T-cell (primary cell): ENCODE measurements at regions not wholly inside any gene's neighbourhood (a gene's known extent, or its start where the extent isn't known, plus 50 kb on each side); places are given as distances from the start of the nearest gene placed in this dataset.
"Not testable (repeated sequence)": the region's sequence is repeated elsewhere in the genome, so short reads cannot be mapped to it uniquely, and the experiment has no call there.

Experiments used
- ATAC-seq, 4 experiments: fragments of 200-7000 bp in 3 of 4; fragments of 150-1000 bp in 1 of 4; cut with Tn5 transposase; replicated peaks in 1 of 4; 1 replicate in 3 of 4; 2 replicates in 1 of 4; pipeline ENCODE4 v1.10.0; 2021; ENCODE audit warnings: moderate library complexity in 3 of 4, mild to moderate bottlenecking in 2 of 4, moderate number of reproducible peaks in 1 of 4
- CTCF ChIA-PET, 2 donors: fragments of 300-600 bp; sonication (Branson Sonifier 250); formaldehyde crosslinking; loops; one replicate each; lab custom pipeline; 2022; ENCODE audit warnings: antibody characterized with exemption in 2 of 2; lab: Charles Lee
- POLR2A ChIA-PET, 2 donors: fragments of 300-600 bp; sonication (Branson Sonifier 250); formaldehyde crosslinking; loops; one replicate each; lab custom pipeline; 2022; ENCODE audit warnings: antibody characterized with exemption in 2 of 2; lab: Charles Lee
- DNase-seq, 35 experiments: peaks; one replicate each; pipeline versions ENCODE4 v3.0.0 to v3.0.0-alpha.2; 2013 to 2023
- H3K27ac ChIP-seq: one replicate; pipeline ENCODE4 v1.5.1; 2013; ENCODE audit warnings: low read length
- H3K27me3 ChIP-seq, 2 experiments: replicated peaks in 1 of 2; 1 replicate in 1 of 2; 2 replicates in 1 of 2; pipeline versions ENCODE4 v1.6.1 to v1.7.0; 2013; ENCODE audit warnings: low read length in 1 of 2, mixed read lengths in 1 of 2; ENCODE audit not compliant: control insufficient read depth in 2 of 2, insufficient read depth in 2 of 2; ENCODE audit errors: extremely low read depth in 1 of 2
- H3K36me3 ChIP-seq, 2 donors: 1 replicate in 1 of 2; 2 replicates in 1 of 2; pipeline versions ENCODE4 v1.6.1 to v1.7.0; 2013; ENCODE audit warnings: low read length in 1 of 2; ENCODE audit not compliant: control insufficient read depth in 2 of 2, insufficient read depth in 1 of 2; ENCODE audit errors: extremely low read depth in 1 of 2
- H3K4me1 ChIP-seq, 2 experiments: 1 replicate in 1 of 2; 2 replicates in 1 of 2; pipeline versions ENCODE4 v1.6.1 to v1.7.0; 2013; ENCODE audit warnings: low read length in 2 of 2, mixed read lengths in 1 of 2; ENCODE audit not compliant: insufficient read depth in 2 of 2, control insufficient read depth in 1 of 2; ENCODE audit errors: extremely low read depth in 1 of 2
- H3K4me3 ChIP-seq, 2 donors: 1 replicate in 1 of 2; 2 replicates in 1 of 2; pipeline versions ENCODE4 v1.5.1 to v1.7.0; 2013; ENCODE audit warnings: mild to moderate bottlenecking in 2 of 2, low read length in 1 of 2, moderate library complexity in 1 of 2; ENCODE audit not compliant: control insufficient read depth in 1 of 2; ENCODE audit errors: extremely low read depth in 1 of 2
- H3K9me3 ChIP-seq: 2 replicates; pipeline ENCODE4 v1.7.0; 2013
- H3K27ac Mint-ChIP-seq, 2 donors: one replicate each; pipeline ENCODE4 v1.8.0; 2020 to 2021; ENCODE audit warnings: mild to moderate bottlenecking in 2 of 2, mixed read lengths in 2 of 2
- H3K27me3 Mint-ChIP-seq, 2 donors: one replicate each; pipeline ENCODE4 v1.8.0; 2021 to 2022; ENCODE audit warnings: mixed read lengths in 2 of 2
- H3K36me3 Mint-ChIP-seq: one replicate; pipeline ENCODE4 v1.8.0; 2021; ENCODE audit warnings: mixed read lengths
- H3K4me1 Mint-ChIP-seq, 3 donors: one replicate each; pipeline ENCODE4 v1.8.0; 2020 to 2022; ENCODE audit warnings: mixed read lengths in 3 of 3, mild to moderate bottlenecking in 1 of 3
- H3K4me3 Mint-ChIP-seq, 3 donors: one replicate each; pipeline ENCODE4 v1.8.0; 2020 to 2022; ENCODE audit warnings: mild to moderate bottlenecking in 3 of 3, mixed read lengths in 3 of 3, moderate library complexity in 3 of 3
- H3K9me3 Mint-ChIP-seq, 3 donors: one replicate each; pipeline ENCODE4 v1.8.0; 2020 to 2022; ENCODE audit warnings: mixed read lengths in 3 of 3
- WGBS: methylation state at CpG from one replicate; pipeline ENCODE4 v1.1.5; 2013; ENCODE audit warnings: missing lambda C conversion rate; ENCODE audit not compliant: insufficient coverage; 5-methylcytosine and 5-hydroxymethylcytosine counted together

GRCh38 chr7:115310316-115310715 is 388.4 kb downstream of the MDFIC start:
- H3K4me3 Mint-ChIP-seq, DNase-seq, H3K36me3 ChIP-seq, H3K4me3 ChIP-seq, H3K4me1 Mint-ChIP-seq, H3K9me3 ChIP-seq, H3K27me3 ChIP-seq, CTCF ChIA-PET, POLR2A ChIA-PET, H3K36me3 Mint-ChIP-seq, ATAC-seq, H3K27ac ChIP-seq, H3K27ac Mint-ChIP-seq, H3K27me3 Mint-ChIP-seq, H3K9me3 Mint-ChIP-seq, H3K4me1 ChIP-seq: not testable (repeated sequence)
- WGBS: no CpG with 5 or more reads among the region's 2 CpGs

GRCh38 chr7:115306586-115306985 is 384.7 kb downstream of the MDFIC start:
- Histone ChIP-seq H3K9me3 (no peaks in the 10 kb centered on the region), H3K27me3 (no peaks in the 10 kb centered on the region), H3K4me1 (no peaks in the 10 kb centered on the region), H3K27ac (no peak overlapping the region), H3K4me3 (no peak overlapping the region), H3K36me3 (no peaks in the 10 kb centered on the region)
- WGBS: no CpG with 5 or more reads among the region's 2 CpGs
- Mint-ChIP-seq H3K4me1 (no peaks in the 10 kb centered on the region), H3K36me3 (no peaks in the 10 kb centered on the region), H3K27me3 (no peaks in the 10 kb centered on the region), H3K27ac (no peak overlapping the region), H3K4me3 (no peak overlapping the region), H3K9me3 (no peaks in the 10 kb centered on the region)
- no peak for DNase-seq
- ATAC-seq: no peak
- CTCF ChIA-PET: interaction anchor here in 1 of 2 donors (0.7 to 1.2 kb wide), 2 partner anchors 9 to 83 kb away, joined by 3 to 4 read pairs; no protein-coding TSS in a partner anchor
- POLR2A ChIA-PET: no interaction called here

GRCh38 chr7:115300231-115300870 is 378.5 kb downstream of the MDFIC start:
- no CpG with 5 or more reads among the region's 1 CpG for WGBS
- H3K27ac ChIP-seq: no peak overlapping the region
- H3K27ac Mint-ChIP-seq: no peak overlapping the region
- no peaks in the 10 kb centered on the region for H3K9me3 ChIP-seq
- no peaks in the 10 kb centered on the region for H3K4me1 ChIP-seq
- DNase-seq (no peak), ATAC-seq (no peak)
- ChIA-PET CTCF (no interaction called here), POLR2A (no interaction called here)
- no peak overlapping the region for H3K4me3 Mint-ChIP-seq
- H3K36me3 ChIP-seq: no peaks in the 10 kb centered on the region
- H3K27me3 ChIP-seq: no peaks in the 10 kb centered on the region
- no peaks in the 10 kb centered on the region for H3K4me1 Mint-ChIP-seq
- no peak overlapping the region for H3K4me3 ChIP-seq
- H3K9me3 Mint-ChIP-seq: peaks cover 0 to 3% (median 0%) of the 10 kb centered on the region in 3 donors
- H3K27me3 Mint-ChIP-seq: no peaks in the 10 kb centered on the region
- H3K36me3 Mint-ChIP-seq: no peaks in the 10 kb centered on the region

- Histone ChIP-seq H3K4me3 (no peak overlapping the region), H3K36me3 (no peaks in the 10 kb centered on the region), H3K4me1 (no peaks in the 10 kb centered on the region), H3K27me3 (no peaks in the 10 kb centered on the region), H3K27ac (no peak overlapping the region), H3K9me3 (no peaks in the 10 kb centered on the region)
- Mint-ChIP-seq H3K4me1 (no peaks in the 10 kb centered on the region), H3K36me3 (no peaks in the 10 kb centered on the region), H3K27ac (no peak overlapping the region), H3K9me3 (peaks cover 0 to 3% (median 0%) of the 10 kb centered on the region in 3 donors), H3K27me3 (no peaks in the 10 kb centered on the region), H3K4me3 (no peak overlapping the region)
- POLR2A ChIA-PET: no interaction called here
- ATAC-seq: no peak
- DNase-seq: no peak
- 100% methylated on average over 2 of the region's 6 CpGs for WGBS
- CTCF ChIA-PET: no interaction called here
These were observed 377.6 kb downstream of the MDFIC start for GRCh38 chr7:115299397-115300037.

GRCh38 chr7:115297656-115298055 is 375.8 kb downstream of the MDFIC start:
- H3K4me3 Mint-ChIP-seq: no peak overlapping the region
- H3K4me1 Mint-ChIP-seq: no peaks in the 10 kb centered on the region
- no peaks in the 10 kb centered on the region for H3K36me3 Mint-ChIP-seq
- POLR2A ChIA-PET: no interaction called here
- no peak overlapping the region for H3K4me3 ChIP-seq
- H3K27ac ChIP-seq: no peak overlapping the region
- H3K36me3 ChIP-seq: no peaks in the 10 kb centered on the region
- no peaks in the 10 kb centered on the region for H3K27me3 ChIP-seq
- H3K9me3 ChIP-seq: no peaks in the 10 kb centered on the region
- DNase-seq (no peak), ATAC-seq (no peak)
- H3K4me1 ChIP-seq: no peaks in the 10 kb centered on the region
- peaks cover 0 to 3% (median 0%) of the 10 kb centered on the region in 3 donors for H3K9me3 Mint-ChIP-seq
- CTCF ChIA-PET: interaction anchor here in 1 of 2 donors (1.0 kb wide), 1 partner anchor 9 kb away, joined by 4 read pairs; no protein-coding TSS in a partner anchor
- no peak overlapping the region for H3K27ac Mint-ChIP-seq
- H3K27me3 Mint-ChIP-seq: no peaks in the 10 kb centered on the region

- DNase-seq: no peak
- WGBS: no CpG with 5 or more reads among the region's 6 CpGs
- H3K4me3 Mint-ChIP-seq: no peak overlapping the region
- H3K9me3 Mint-ChIP-seq: peaks cover 0 to 3% (median 0%) of the 10 kb centered on the region in 3 donors
- H3K27me3 Mint-ChIP-seq: peaks cover 1 to 4% of the 10 kb centered on the region in 2 donors
- Histone ChIP-seq H3K36me3 (no peaks in the 10 kb centered on the region), H3K9me3 (no peaks in the 10 kb centered on the region), H3K4me3 (no peak overlapping the region), H3K4me1 (no peaks in the 10 kb centered on the region), H3K27ac (no peak overlapping the region), H3K27me3 (peaks cover 0 to 3% of the 10 kb centered on the region in 2 experiments)
- ChIA-PET POLR2A (no interaction called here), CTCF (no interaction called here)
- ATAC-seq: no peak
- H3K27ac Mint-ChIP-seq: no peak overlapping the region
- H3K36me3 Mint-ChIP-seq: no peaks in the 10 kb centered on the region
- H3K4me1 Mint-ChIP-seq: no peaks in the 10 kb centered on the region
These were observed 371.8 kb downstream of the MDFIC start for GRCh38 chr7:115293628-115294240.
